Endodermal cell (in vitro differentiated cells): ENCODE measurements at regions not wholly inside any gene's neighbourhood (a gene's known extent, or its start where the extent isn't known, plus 50 kb on each side); places are given as distances from the start of the nearest gene placed in this dataset.

Experiments
- DNase-seq: peaks from one replicate; pipeline ENCODE4 v3.0.0-alpha.2; 2017
- H3K27ac ChIP-seq: 2 replicates; pipeline ENCODE4 v1.5.1; 2013; ENCODE audit warnings: mild to moderate bottlenecking, low read depth, low read length, moderate library complexity
- H3K27me3 ChIP-seq: 2 replicates; pipeline ENCODE4 v1.6.1; 2013; ENCODE audit warnings: mild to moderate bottlenecking, low read length, moderate library complexity; ENCODE audit not compliant: insufficient read depth, control insufficient read depth, poor library complexity, severe bottlenecking
- H3K36me3 ChIP-seq: 2 replicates; pipeline ENCODE4 v1.7.0; 2013; ENCODE audit warnings: mild to moderate bottlenecking, low read length, moderate library complexity; ENCODE audit not compliant: control insufficient read depth, insufficient read depth
- H3K4me1 ChIP-seq: one replicate; pipeline ENCODE4 v1.7.0; 2013; ENCODE audit warnings: low read length; ENCODE audit not compliant: control insufficient read depth, insufficient read depth
- H3K4me3 ChIP-seq: 2 replicates; pipeline ENCODE4 v1.5.1; 2013; ENCODE audit warnings: mild to moderate bottlenecking, low read length, moderate library complexity
- H3K9ac ChIP-seq: 2 replicates; pipeline ENCODE4 v1.6.1; 2013; ENCODE audit warnings: mild to moderate bottlenecking, low read length, moderate library complexity; ENCODE audit not compliant: poor library complexity, severe bottlenecking; ENCODE audit errors: extremely low read depth
- H3K9me3 ChIP-seq: 2 replicates; pipeline ENCODE4 v1.6.1; 2013; ENCODE audit warnings: mild to moderate bottlenecking, low read length, moderate library complexity; ENCODE audit not compliant: control insufficient read depth
- H3K27ac Mint-ChIP-seq: 2 replicates; pipeline ENCODE4 v1.8.0; 2020; ENCODE audit warnings: mixed read lengths
- H3K27me3 Mint-ChIP-seq: 2 replicates; pipeline ENCODE4 v1.8.0; 2021; ENCODE audit warnings: mild to moderate bottlenecking, mixed read lengths; ENCODE audit not compliant: insufficient read depth
- H3K36me3 Mint-ChIP-seq: 2 replicates; pipeline ENCODE4 v1.8.0; 2020; ENCODE audit warnings: low read depth, mixed read lengths
- H3K4me1 Mint-ChIP-seq: 2 replicates; pipeline ENCODE4 v1.8.0; 2020; ENCODE audit warnings: mixed read lengths
- H3K4me3 Mint-ChIP-seq: 2 replicates; pipeline ENCODE4 v1.8.0; 2020; ENCODE audit warnings: mild to moderate bottlenecking, moderate library complexity, mixed read lengths
- H3K9me3 Mint-ChIP-seq: 2 replicates; pipeline ENCODE4 v1.8.0; 2020; ENCODE audit warnings: mild to moderate bottlenecking, mixed read lengths
- WGBS, 2 experiments: methylation state at CpG; one replicate each; pipeline versions ENCODE4 v1.1.5 to v1.1.7; 2013; ENCODE audit warnings: missing lambda C conversion rate in 2 of 2, mixed read lengths in 1 of 2; ENCODE audit not compliant: insufficient coverage in 1 of 2, insufficient read length in 1 of 2; 5-methylcytosine and 5-hydroxymethylcytosine counted together
- TF ChIP-seq, protein P1 (sequence below): fragments of 200-600 bp; sonication (generic); conservative IDR thresholded peaks from 2 replicates; pipeline ENCODE4 v1.5.0; 2021; ENCODE audit warnings: antibody characterized with exemption, mild to moderate bottlenecking

DNA sequence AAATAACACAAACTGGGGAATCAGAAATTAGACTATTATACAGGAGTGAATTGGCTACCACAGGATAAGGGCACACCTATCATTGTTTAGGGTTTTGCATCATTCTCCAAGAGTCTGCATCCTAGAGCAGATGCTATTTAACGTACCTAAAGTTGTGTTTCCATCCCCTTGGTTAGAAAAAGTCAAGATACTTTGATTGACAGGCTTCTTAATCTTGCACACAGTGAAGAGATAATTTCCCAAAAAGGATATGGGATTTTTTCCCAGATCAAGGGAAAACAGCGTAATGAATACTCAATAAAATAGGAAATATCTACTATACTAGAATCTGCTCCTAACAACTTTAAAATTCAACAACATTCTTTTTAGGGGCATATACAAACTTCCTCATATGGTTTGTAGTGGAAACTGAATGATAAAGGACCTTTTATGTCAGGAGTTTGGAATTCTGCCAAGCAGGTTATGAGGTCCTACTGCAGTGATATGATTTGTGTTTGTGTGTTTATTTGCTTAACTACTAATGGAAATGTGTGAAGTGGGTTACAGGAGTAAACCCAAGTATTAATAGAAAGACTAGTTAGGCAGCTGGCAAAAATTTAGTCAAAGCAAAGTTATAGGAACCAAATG lies 124.1 kb upstream of the MME start:
- Histone ChIP-seq H3K4me1 (no peaks in the 10 kb centered on the region), H3K27ac (no peak overlapping the region), H3K36me3 (no peaks in the 10 kb centered on the region), H3K9ac (no peak overlapping the region), H3K27me3 (no peaks in the 10 kb centered on the region), H3K9me3 (peaks cover 13% of the 10 kb centered on the region), H3K4me3 (no peak overlapping the region)
- no peaks in the 10 kb centered on the region for H3K27me3 Mint-ChIP-seq
- no peaks in the 10 kb centered on the region for H3K36me3 Mint-ChIP-seq
- H3K4me3 Mint-ChIP-seq = no peak overlapping the region
- DNase-seq = no peak
- no peaks in the 10 kb centered on the region for H3K4me1 Mint-ChIP-seq
- H3K9me3 Mint-ChIP-seq = peaks cover 14% of the 10 kb centered on the region
- WGBS, 2 experiments = 98% methylated on average over 2 of the region's 2 CpGs; no CpG with 5 or more reads in 1 of the 2 experiments
- TF ChIP-seq, protein P1, sequence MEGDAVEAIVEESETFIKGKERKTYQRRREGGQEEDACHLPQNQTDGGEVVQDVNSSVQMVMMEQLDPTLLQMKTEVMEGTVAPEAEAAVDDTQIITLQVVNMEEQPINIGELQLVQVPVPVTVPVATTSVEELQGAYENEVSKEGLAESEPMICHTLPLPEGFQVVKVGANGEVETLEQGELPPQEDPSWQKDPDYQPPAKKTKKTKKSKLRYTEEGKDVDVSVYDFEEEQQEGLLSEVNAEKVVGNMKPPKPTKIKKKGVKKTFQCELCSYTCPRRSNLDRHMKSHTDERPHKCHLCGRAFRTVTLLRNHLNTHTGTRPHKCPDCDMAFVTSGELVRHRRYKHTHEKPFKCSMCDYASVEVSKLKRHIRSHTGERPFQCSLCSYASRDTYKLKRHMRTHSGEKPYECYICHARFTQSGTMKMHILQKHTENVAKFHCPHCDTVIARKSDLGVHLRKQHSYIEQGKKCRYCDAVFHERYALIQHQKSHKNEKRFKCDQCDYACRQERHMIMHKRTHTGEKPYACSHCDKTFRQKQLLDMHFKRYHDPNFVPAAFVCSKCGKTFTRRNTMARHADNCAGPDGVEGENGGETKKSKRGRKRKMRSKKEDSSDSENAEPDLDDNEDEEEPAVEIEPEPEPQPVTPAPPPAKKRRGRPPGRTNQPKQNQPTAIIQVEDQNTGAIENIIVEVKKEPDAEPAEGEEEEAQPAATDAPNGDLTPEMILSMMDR = no peak
- H3K27ac Mint-ChIP-seq = no peak overlapping the region

DNA sequence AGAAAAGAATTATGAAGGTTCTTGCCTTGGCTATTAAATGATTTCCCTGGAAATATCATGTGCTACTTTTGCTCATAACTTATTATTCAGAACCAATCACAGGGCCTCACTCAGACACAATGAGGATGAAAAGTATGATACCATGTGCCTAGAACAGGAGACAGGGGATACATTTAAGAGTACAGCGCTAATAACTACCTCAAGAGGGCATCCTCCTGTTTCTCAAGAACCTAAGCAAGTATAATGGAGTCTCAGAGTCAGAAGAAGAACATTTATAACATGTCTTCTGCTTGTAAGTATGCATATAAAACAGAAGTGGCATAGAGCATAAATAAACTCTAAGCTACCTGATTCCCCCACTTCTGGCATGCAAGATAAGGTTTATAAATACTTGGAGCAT lies 125.4 kb upstream of the MME start:
- 53% methylated on average over 1 of the region's 1 CpG; no CpG with 5 or more reads in 1 of the 2 experiments for WGBS, 2 experiments
- Mint-ChIP-seq H3K4me1 (no peaks in the 10 kb centered on the region), H3K9me3 (peaks cover 25% of the 10 kb centered on the region), H3K27me3 (no peaks in the 10 kb centered on the region), H3K27ac (no peak overlapping the region), H3K4me3 (no peak overlapping the region), H3K36me3 (no peaks in the 10 kb centered on the region)
- TF ChIP-seq, protein P1 = peak; percentile 78
- Histone ChIP-seq H3K27ac (no peak overlapping the region), H3K9ac (no peak overlapping the region), H3K4me3 (no peak overlapping the region), H3K4me1 (no peaks in the 10 kb centered on the region), H3K36me3 (no peaks in the 10 kb centered on the region), H3K9me3 (peaks cover 13% of the 10 kb centered on the region), H3K27me3 (no peaks in the 10 kb centered on the region)
- no peak for DNase-seq

DNA sequence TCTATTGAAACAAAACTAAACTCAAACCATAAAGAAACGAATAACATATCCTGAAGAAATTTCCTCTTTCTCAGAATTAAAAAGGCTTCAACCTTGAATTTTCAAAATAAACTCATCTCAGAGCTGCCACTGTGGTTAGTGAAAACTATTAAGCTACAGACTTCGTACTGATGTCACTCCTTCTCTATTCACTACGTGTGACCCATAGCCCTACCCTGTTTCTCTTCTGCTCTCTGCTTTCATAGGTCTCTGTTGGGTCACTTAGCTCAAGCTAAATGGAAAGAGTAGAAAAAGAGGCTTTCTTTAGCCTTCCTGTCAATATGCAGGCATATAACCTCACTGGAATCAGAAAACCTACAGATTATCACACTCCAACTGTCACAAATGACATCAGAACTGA lies 126.6 kb upstream of the MME start:
- Histone ChIP-seq H3K36me3 (no peaks in the 10 kb centered on the region), H3K4me1 (no peaks in the 10 kb centered on the region), H3K9me3 (peaks cover 13% of the 10 kb centered on the region), H3K27ac (no peak overlapping the region), H3K9ac (no peak overlapping the region), H3K4me3 (no peak overlapping the region), H3K27me3 (no peaks in the 10 kb centered on the region)
- WGBS, 2 experiments = 84 to 87% methylated on average over 2 to 3 of the region's 3 CpGs
- Mint-ChIP-seq H3K36me3 (no peaks in the 10 kb centered on the region), H3K4me3 (no peak overlapping the region), H3K27me3 (no peaks in the 10 kb centered on the region), H3K4me1 (no peaks in the 10 kb centered on the region), H3K9me3 (peaks cover 33% of the 10 kb centered on the region), H3K27ac (no peak overlapping the region)
- TF ChIP-seq, protein P1 = no peak
- DNase-seq = no peak
